ENCODE measurements at regions not wholly inside any gene's neighbourhood (a gene's known extent, or its start where the extent isn't known, plus 50 kb on each side); places are given as distances from the start of the nearest gene placed in this dataset.
"Not testable (repeated sequence)": the region's sequence is repeated elsewhere in the genome, so short reads cannot be mapped to it uniquely, and the experiment has no call there.

- H3K4me3 ChIP-seq = no peak overlapping the region
- no peak overlapping the region for H3K27ac ChIP-seq
- H3K36me3 ChIP-seq = no peaks in the 10 kb centered on the region
- H3K4me1 ChIP-seq = no peaks in the 10 kb centered on the region
- H3K9me3 ChIP-seq = no peaks in the 10 kb centered on the region
- no peak for DNase-seq
- no peaks in the 10 kb centered on the region for H3K27me3 ChIP-seq
- TF ChIP-seq CTCF (IDR thresholded peaks at IDR 0.05) = no peak
- no peak for TF ChIP-seq POLR2A (IDR thresholded peaks at IDR 0.05)
These were observed 961.3 kb upstream of the CNTN5 start for GRCh38 chr11:98059488-98059887.

- no peak overlapping the region for H3K27ac ChIP-seq
- H3K27me3 ChIP-seq = no peaks in the 10 kb centered on the region
- TF ChIP-seq POLR2A (IDR thresholded peaks at IDR 0.05) (no peak), CTCF (IDR thresholded peaks at IDR 0.05) (no peak)
- H3K36me3 ChIP-seq = no peaks in the 10 kb centered on the region
- no peak overlapping the region for H3K4me3 ChIP-seq
- no peak for DNase-seq
- H3K9me3 ChIP-seq = no peaks in the 10 kb centered on the region
- H3K4me1 ChIP-seq = no peaks in the 10 kb centered on the region
These were observed 960.0 kb upstream of the CNTN5 start for GRCh38 chr11:98060759-98061158.

GRCh38 chr11:98061858-98062257 is 958.9 kb upstream of the CNTN5 start:
- Histone ChIP-seq H3K4me1 (no peaks in the 10 kb centered on the region), H3K27me3 (no peaks in the 10 kb centered on the region), H3K27ac (no peak overlapping the region), H3K4me3 (no peak overlapping the region), H3K36me3 (no peaks in the 10 kb centered on the region), H3K9me3 (no peaks in the 10 kb centered on the region)
- DNase-seq = no peak
- TF ChIP-seq CTCF (IDR thresholded peaks at IDR 0.05) = no peak
- TF ChIP-seq POLR2A (IDR thresholded peaks at IDR 0.05) = no peak

GRCh38 chr11:98062714-98063113 is 958.0 kb upstream of the CNTN5 start:
- no peak for DNase-seq
- Histone ChIP-seq H3K4me1 (no peaks in the 10 kb centered on the region), H3K36me3 (no peaks in the 10 kb centered on the region), H3K4me3 (no peak overlapping the region), H3K27ac (no peak overlapping the region), H3K27me3 (no peaks in the 10 kb centered on the region), H3K9me3 (no peaks in the 10 kb centered on the region)
- TF ChIP-seq CTCF (IDR thresholded peaks at IDR 0.05) (no peak), POLR2A (IDR thresholded peaks at IDR 0.05) (no peak)

GRCh38 chr11:98068251-98068650 is 952.5 kb upstream of the CNTN5 start:
- DNase-seq = no peak
- TF ChIP-seq POLR2A (IDR thresholded peaks at IDR 0.05) = no peak
- TF ChIP-seq CTCF (IDR thresholded peaks at IDR 0.05) = no peak
- H3K27me3 ChIP-seq = no peaks in the 10 kb centered on the region

GRCh38 chr11:98069147-98069546 is 951.6 kb upstream of the CNTN5 start:
- not testable (repeated sequence) for H3K27me3 ChIP-seq, H3K36me3 ChIP-seq, H3K27ac ChIP-seq, H3K9me3 ChIP-seq, DNase-seq, H3K4me3 ChIP-seq, H3K4me1 ChIP-seq

More at GRCh38 chr11:98068251-98068650, 952.5 kb upstream of the CNTN5 start:
- Histone ChIP-seq H3K4me3 (no peak overlapping the region), H3K27ac (no peak overlapping the region), H3K9me3 (no peaks in the 10 kb centered on the region), H3K36me3 (no peaks in the 10 kb centered on the region), H3K4me1 (no peaks in the 10 kb centered on the region)

Measured in Peyer's patch (tissue), 4 donors.